Stimulated activated CD8-positive, alpha-beta memory T cell treated with anti-CD3 and anti-CD28 coated beads, Interleukin-7, amount 100 ng/mL, for 48 hours (primary cell): ENCODE measurements at regions not wholly inside any gene's neighbourhood (a gene's known extent, or its start where the extent isn't known, plus 50 kb on each side); places are given as distances from the start of the nearest gene placed in this dataset.

Source experiments
- DNase-seq, 2 donors: peaks; one replicate each; pipeline ENCODE4 v3.0.0-alpha.2; 2020; ENCODE audit warnings: low read depth in 1 of 2; ENCODE audit errors: extremely low read depth in 1 of 2

DNA sequence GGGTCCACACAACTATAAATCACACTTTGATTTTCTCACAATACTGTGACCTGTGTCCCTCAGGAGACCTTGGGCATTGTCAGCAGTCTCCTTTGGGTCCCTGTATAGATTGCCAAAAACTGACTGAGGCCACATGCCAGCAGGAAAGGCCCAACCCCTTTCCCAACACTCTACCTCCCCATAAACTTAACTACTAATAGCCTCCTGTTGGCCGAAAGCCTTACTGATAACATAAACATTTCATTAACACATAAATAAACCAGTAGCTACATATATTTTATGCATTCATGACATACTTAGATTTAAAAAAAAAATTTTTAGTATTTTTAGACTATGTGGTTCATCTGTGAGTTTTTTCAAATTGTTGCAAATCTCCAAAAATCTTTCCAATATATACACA lies 153.5 kb downstream of the ARL4C start:
- no peak for DNase-seq

DNA sequence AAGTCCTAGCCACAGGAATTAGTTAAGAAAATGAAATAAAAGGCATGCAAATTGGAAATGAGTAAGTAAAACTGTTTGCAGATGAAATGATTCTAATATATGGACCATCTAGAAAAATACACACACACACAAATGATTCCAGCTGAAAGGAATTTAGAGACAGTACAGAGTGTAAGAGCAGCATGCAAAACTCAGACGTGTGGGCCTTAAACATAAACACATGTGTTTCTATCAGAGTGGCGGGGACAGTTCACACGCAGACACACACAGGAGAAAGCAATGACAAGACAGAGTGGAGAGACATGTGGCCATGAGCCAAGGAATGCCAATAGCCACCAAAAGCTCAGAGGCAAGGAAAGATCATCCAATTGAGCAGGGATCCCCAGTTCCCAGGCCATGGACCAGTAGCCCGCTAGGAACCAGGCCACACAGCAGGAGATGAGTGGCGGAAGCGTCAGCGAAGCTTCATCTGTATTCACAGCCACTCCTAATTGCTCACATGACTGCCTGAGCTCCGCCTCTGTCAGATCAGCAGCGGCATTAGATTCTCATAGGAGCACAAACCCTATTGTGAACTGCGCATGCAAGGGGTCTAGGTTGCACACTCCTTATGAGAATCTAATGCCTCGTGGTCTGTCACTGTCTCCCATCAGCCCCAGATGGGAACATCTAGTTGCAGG lies 155.4 kb downstream of the ARL4C start:
- no peak for DNase-seq

DNA sequence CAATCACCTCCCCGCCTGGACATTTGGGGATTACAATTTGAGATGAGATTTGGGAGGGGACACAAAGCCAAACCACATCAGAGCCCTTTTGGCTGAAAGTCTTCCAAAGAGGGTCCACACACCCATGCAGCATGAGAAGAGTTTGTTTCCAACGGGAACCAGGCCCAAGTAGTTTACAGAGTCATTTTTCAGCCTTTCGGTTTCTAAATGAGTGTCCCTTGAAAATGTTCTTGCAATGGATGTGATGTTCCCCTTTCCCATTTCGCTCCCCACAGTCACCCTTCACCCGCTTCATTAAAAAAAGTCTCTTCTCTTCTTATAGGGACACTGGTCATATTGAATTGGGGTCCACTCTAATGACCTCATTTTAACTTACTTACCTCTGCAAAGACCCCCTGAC lies 157.4 kb downstream of the ARL4C start:
- no peak for DNase-seq

DNA sequence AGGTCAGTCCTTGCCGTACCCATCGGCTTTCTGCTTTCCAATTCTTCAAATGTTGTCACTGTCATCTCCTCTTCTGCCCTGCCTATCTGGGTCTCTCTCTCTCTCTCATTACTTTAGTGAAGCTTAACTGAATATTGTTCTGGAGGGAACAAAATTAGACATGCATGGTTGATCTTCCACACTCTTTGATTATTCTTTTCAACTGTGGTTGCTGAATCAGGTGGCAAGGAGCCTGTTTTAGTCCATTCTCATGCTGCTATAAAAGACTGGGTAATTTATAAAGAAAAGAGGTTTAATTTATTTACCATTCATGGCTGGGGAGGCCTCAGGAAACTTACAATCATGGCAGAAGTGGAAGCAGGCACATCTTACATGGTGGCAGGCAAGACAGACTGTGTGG lies 157.9 kb downstream of the ARL4C start:
- no peak for DNase-seq

DNA sequence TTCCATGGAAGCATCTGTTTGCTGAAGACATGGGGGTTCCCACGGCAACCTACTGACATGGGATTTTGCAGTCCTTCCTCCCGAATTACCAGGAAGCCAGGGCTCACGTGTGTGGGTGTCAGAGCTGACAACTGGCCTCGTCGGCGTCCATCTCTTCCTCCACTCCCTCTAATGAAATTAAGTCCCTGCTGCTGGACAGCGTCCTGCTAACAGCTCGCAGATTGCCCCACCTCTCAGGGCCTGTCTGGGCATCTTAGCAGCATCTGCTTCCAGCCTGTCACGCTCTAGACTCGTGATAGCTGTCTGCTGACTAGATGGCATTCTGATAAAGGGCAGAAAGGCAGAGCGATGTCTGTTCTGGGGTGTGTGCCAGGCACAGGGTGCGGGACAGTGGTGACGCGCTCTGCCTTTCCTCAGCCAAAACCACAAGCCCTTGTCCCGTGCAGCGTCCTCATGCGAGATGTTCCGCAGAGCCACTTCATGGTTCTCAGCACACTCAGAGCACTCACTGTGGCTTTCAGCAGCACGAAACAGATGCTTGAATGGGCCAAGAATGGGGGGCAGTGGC lies 161.1 kb downstream of the ARL4C start:
- peak; percentile 9 to 29 for DNase-seq

DNA sequence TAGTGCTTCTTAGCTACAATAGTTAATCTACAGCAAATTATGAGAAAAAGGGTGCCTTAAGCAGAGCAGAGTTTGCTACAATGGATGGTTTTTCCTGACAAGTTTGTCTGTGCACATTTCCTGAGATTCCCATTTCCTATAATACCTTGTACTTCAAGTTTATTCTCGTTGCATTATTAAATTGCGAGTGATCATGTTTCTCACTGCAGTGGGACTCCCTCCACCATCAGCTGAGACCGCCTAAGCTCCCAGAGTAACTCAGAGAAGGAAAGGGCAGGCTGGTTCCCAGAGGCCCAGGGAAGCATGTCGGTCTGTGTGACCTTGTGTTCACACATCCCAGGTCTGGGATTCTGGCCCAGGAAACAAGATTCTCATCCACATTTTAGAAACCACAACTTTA lies 162.1 kb downstream of the ARL4C start:
- no peak for DNase-seq

DNA sequence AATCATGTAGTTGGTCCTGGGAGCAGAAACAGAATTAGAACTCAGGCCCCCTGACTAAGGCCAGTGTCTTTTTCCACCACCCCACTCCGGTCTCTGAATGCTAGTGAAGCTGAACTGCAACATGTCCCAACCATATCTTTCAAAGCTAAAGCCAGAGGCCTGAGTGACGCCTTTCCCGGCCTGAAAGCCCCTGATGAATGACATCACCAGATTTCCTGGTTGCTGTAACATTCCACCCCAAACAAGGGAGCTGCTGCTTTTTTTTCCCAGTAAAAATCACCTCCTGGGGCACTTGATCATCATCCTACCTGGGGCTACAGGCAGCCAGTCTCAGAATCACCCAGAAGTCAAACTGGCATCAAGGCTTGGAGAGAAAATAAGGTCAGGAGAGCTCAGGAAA lies 162.7 kb downstream of the ARL4C start:
- DNase-seq = no peak

DNA sequence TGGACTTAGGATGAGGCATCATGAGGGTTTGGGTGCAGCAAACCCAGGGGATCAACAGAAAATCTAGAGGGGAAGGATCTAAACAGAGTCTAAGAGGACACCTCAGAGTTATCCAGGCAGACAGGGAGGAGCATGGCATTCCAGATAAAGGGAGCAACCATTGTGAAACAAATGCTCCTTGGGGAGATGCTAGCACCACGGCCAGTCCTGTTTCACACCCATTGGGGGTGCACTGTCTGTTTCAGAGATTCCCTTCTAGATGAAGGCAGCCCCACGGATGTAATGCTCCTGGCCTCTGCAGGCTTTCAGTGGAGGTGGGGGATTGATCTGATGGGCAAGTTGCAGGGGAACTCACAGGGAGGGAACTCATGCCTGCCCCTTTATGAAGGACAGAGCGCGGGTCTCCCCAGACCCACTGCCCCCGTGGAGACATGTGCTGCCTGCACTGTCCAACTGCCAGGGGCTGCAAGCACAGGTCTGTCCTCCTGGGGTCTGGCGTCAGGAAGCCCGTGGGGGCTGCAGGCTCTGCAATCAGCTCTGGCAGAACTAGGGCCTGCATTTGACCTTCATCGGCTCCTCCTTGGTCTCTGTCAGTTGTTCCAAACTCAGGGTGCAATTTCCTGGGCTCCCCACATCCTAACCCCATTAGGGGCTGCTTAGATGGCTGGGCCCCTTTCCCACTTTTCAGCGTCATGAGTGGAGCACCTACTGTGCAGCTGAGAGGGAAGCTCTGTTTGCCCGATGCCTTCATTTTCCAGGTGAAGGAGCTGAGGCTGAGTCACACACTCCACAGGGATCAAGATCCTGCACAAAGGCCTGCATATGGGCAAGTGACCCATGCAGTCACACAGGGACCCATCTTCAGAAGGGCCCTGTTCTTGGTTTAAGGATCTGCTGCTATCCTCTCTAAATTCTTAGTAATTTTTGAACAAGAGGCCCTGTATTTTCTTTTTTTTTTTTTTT lies 163.4 kb downstream of the ARL4C start:
- DNase-seq = no peak

DNA sequence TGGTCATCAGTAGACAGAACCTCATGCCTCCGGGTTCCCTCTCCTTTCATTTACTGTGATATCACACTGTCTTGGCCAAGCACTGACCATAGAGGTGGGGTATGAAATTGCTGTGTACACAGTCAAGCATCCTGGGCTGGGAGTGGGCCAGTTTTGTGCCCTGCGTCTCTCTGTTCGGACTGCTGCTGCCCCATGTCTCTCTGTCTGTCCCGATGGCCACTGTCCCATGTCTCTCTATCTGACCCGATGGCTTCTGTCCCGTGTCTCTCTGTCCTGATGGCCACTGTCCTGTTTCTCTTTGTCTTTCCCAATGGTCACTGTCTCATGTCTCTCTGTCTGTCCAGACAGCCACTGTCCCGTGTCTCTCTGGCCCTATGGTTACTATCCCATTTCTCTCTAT lies 164.9 kb downstream of the ARL4C start:
- no peak for DNase-seq

DNA sequence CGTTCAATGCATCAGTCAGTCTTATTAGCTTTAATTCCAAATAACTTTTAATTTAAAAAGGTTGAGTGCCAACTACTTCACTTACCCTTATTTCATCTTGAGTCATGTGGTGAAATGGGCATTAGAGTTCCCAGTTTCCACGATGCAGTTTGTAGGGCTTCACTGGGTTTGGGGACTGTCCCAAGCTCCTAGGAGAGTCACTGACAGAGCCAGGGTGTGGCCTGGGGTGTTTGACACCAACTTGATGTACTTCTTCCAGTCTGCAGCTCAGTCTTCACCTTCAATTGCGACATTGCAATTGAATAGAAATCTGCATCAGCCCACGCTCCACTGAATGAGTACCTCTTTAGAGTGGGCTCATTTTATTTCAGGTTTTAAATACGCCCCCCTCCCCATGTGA lies 165.3 kb downstream of the ARL4C start:
- no peak for DNase-seq

DNA sequence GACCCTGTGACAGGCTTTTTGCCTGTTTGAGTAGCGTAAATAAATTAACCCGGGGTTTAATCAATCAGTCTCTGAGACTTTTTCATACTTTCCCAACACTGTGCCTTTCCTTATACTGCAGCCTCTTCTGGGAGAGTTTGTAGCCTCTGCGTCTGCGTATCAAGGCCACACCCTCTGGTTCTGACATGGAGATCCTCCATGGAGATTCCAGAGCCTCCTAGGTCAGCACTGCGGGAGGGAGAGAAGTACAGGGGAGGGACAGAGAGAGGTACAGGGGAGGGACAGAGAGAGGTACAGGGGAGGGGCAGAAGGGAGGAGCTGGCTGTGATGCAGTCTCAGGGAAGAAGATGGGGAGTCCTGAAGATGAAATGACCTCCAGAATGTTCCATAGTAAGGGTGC lies 166.0 kb downstream of the ARL4C start:
- no peak for DNase-seq

DNA sequence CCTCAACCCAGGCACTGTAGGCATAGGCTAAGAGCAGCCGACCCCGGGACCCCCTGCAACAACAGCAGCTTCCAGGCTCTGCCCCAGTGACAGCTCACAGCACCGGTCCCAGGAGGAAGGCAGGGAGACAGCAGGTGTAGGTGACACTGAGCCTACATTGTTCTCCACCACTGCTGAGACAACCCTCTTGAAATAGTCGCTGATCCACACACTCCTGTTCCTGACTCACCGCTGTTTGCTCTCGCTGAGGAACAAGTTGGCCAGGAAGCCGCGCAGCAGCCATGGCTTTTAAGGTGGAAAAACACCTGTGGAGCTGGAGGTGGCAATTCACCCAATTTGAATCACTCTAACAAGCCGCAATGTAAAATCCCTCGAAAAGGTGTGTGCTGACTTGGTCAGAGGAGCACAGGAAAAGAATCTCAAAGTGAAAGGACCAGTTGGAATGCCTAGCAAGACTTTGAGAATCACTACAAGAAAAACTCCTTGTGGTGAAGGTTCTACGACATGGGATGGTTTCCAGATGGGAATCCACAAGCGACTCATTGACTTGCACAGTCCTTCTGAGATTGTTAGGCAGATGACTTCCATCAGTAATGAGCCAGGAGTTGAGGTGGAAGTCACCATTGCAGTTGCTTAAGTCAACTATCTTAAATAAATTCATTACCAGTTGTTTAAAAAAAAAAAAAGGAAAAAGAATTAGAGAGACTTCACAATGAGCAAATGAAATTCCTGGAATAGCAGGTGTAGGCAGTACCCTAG lies 167.5 kb downstream of the ARL4C start:
- no peak for DNase-seq

DNA sequence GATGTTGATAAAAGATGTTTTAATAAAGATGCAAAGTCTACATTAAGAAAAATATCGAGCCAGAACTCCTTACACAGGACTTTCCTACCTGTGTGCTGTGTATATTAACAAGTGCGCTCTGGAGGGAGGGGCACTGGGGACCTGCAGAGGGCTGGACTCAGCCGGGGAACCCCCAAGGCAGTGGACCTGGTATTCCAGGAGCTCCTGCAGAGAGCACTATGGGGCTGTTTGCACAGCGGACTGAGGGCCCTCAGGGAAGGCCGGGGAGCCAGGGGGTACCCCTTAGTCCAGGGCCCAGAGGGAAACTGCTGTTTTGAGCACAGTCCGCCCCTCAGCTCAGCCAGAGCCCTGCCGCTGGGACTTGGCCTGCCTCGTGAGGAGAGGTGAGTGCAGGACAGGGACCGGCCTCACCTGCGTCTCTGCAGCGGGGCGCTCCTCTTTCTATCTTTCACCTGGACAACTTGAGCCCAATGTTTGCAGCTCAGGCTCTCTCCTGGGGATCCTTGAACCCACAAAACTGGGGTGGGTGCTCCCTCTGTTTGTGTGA lies 168.4 kb downstream of the ARL4C start:
- DNase-seq = no peak

DNA sequence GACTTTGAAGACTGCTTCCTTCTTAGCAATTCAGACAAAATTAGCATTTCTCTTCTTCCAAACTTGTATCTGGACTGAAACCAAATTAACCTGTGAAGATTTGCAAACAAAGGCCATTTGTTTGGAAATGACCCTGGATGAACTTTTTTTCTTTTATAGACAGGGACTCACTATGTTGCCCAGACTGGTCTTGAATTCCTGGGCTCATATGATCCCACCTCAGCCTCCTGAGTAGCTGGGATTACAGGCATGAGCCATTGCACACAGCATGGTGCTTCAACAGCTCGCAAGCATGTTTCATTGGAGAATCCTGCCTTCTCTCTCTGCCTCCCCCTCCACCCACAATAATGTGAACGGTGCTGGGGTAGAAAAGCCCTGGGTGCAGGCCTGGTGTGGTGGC lies 170.2 kb downstream of the ARL4C start:
- DNase-seq = no peak

DNA sequence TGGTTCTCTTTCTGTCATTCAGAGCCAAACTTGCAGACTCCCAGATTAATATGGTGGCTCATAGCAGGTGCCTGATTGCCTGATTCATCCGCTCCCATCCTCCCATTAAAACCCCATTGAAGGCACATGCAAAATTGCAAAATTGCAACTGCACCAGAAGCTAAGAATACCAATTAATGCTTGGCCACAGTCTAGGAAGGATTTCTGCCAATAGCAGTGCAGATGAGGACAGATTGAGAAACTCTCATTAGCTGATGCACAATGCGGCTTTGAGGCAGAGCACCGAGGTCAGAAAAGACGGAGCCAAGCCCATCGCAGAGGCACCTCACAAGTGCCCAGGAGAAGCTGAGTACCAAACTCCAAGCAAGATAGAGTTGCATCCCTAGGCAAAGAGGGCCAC lies 172.8 kb downstream of the ARL4C start:
- no peak for DNase-seq

DNA sequence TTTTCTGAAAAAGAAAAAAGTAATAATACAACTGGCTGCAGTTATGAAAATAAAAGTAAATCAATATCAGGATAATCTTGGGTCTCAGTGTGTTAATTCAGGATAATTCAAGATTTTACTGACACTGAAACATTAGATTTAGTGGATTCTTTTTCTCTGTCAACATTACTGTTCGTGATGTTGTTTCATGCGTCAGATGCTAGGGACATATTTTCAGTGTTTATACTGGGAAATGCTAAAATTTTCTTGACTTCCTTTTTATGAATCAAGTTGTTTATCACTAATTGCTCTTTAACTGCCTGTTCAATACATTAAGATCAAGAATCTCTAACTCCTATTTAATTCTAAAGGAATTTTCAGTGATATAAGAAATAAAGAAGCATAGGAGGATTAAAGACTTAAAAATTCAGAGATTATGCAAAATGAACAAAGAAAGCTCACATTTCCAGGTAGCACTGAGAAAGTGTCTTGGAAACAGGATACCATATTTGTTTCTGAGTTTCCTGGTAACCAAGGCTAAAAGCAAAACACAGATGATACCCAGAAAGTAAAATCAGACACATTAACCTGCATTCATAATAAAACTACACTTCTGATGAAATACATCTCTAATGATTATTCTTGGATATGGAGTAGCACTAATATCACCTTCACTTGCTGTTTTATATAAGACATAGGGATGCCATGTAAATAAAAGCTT lies 174.0 kb downstream of the ARL4C start:
- no peak for DNase-seq

DNA sequence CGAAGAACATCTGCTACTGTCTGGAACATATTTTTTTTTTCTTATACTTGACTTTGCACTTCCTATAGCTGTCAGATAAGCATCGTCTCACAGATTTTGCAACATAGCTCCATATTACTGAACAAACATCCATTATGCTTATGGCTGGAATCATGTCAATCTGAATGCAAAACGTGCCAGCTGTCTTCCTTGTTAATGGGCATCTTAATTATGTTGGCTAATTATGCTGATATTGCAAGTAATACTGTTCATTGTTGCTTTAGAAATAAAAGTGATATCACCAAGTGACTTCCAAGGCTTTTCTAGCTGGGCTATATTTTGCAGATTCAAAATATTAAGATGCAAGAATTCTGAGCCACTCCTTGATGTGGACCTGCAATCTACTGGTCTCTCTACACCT lies 176.8 kb downstream of the ARL4C start:
- DNase-seq = no peak

DNA sequence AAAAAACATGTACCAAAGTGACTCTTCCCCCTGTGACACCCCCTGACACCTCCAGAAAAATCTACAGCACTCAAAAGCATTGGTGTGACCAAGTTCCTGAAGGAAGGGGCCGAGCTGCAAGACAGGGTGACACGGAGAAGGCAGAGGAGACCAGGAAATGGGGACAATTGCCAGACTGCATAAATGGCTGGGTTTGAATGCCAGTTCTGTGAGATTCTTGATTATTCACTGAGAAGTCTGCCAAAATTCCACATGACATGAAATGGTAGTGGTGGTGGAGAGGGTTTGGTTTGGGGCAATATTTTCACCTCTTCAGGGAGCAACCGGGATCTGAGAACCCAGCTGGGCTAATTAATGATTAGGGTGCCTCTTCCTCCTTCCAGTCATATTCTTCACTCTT lies 178.5 kb downstream of the ARL4C start:
- DNase-seq = no peak

DNA sequence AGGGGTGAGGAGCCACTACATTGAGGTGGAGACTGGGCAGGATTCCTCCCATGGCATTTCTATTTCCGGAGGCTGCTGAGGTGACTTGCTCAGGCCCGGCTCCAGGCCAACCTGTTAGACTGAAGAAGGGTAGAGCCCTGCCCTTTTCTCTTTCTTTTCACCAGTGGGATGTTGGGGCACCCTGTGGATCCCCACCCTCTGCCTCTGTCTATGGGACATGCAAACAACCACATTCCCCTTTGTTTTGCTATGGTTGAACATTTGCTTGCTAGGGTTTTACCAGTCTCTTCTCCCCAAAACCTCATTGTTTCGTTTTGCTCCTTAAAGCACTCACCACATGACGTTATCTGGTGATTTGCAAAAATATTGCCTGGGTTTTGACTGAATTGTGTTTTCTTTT lies 183.3 kb downstream of the ARL4C start:
- no peak for DNase-seq

DNA sequence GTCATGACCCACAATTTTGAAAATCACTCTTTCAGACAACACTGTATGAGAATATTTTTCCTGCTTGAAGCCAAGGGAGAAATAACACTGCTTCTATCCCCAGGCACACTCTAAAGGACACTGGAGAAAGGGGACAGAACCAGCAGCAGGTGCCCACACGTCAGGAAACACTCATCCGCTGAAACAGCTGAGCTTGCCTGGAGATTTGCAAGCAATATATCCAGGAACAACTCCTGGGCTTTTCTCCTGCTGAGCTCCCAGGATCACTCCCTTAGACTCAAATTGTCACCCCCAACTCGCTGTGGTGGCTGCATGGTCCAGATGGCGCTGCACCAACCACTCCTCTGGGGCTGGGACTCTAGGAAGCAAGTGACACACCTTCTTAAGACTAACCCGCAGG lies 186.7 kb downstream of the ARL4C start:
- no peak for DNase-seq
